Renal cortical epithelial cell (primary cell): ENCODE measurements at regions not wholly inside any gene's neighbourhood (a gene's known extent, or its start where the extent isn't known, plus 50 kb on each side); places are given as distances from the start of the nearest gene placed in this dataset.
"Not testable (repeated sequence)": the region's sequence is repeated elsewhere in the genome, so short reads cannot be mapped to it uniquely, and the experiment has no call there.

ENCODE experiments used
- DNase-seq: peaks from one replicate; pipeline ENCODE4 v3.0.0-alpha.2; 2011; ENCODE audit warnings: low read depth

DNA sequence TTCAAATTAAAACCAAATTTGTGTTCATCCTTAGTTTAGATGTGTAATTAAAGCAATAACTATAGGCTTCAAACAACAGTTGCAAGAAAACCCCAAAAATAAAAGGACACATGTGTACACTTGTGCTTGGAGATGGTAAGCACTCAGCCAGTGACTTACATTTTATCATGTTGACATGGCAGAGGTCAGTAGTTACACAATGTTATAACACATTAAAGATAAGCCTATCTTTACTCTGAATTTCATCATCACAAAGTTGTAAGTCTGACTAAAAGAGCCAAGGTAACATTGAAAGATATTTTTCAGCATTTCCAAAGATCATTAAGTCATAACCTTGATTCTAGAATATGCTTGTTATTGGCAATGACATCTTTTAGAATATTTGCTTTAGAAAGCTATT lies 98.5 kb upstream of the PNPLA4 start:
- no peak for DNase-seq

DNA sequence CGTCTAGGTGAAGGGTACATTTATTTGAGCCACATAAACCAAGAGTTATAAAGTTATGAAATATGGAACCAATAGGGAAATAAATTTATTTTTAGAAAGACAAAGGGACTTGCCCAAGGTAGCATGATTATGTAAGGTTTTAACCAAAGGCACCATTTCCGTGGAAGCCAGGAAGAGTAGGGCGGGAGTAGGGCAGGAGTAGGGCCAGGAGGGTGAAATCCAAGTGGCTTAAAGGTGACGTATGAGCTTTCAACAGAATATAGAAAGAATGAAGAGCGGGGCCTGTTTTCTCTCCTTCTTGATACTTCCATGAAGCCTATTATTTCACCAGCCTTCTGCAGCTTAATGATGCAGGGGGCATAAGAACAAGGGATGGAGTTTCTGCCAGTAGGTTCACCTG lies 91.7 kb upstream of the PNPLA4 start:
- no peak for DNase-seq

DNA sequence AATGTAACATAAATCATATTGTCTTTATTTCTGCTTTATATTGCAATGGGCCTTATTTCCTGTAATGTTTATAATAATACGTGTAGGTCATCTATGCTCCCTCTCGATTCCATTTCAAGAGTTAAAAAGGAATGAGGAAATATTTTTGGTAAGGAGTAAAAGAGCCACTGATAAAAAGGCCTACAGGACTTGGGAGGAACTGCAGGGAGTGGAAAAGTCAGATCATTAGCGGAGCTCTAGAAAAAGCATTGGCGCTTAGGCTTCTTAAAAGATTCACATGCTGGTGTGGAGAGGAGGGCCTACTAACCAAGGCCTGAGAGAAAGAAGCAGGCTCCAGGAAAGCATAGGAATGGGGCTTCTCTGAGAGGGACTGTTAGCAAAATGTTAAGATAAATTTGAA lies 82.9 kb upstream of the PNPLA4 start:
- DNase-seq = no peak

DNA sequence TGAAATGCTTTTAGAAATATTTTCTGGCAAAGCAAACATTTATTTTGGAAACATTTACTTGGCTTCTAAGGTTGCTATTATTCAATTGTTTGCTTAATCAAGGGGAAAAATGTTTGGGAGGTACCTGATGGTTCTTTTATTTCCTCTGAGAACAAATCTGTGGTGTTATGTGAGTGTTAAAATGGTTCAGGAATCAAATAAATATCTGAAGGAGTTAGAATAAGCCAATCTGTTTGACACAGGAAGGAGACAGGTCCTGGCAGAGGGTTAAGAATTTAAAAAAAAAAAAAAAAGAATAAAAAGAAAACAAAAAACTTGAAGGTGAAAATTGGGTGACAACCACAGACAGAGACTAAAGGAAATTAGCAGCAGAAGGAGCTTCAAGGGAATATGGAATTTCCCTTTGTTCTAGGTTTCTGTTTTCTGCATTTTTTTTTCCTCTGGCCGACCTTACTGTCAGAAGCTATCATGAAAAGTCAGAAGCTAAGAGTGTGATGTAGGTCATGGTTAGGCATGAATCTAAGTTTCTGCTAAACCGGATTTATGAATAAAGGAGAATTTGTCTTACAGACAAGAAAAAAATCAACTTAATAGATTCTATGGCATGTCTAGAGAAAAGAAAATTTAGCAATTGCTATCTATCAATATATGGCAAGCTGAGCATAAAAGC lies 78.6 kb upstream of the PNPLA4 start:
- DNase-seq = no peak

DNA sequence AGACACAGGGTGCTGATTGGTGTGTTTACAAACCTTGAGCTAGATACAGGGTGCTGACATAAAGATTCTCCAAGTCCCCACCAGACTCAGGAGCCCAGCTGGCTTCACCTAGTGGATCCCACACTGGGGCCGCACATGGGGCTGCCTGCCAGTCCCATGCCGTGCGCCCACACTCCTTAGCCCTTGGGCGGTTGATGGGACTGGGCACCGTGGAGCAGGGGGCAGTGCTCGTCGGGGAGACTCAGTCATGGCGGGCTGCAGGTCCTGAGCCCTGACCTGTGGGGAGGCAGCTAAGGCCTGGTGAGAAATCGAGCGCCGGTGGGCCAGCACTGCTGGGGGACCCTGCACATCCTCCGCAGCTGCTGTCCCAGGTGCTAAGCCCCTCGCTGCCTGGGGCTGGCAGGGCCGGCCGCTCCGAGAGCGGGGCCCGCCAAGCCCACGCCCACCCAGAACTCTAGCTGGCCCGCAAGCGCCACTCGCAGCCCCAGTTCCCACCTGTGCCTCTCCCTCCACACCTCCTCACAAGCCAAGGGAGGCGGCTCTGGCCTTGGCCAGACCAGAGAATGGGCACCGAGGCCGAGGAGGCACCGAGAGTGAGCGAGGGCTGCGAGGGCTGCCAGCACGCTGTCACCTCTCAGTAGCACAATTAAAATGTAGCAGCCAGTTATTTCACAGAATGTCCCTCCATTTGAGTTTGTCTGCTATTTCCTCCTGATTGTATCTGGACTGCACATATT lies 76.1 kb upstream of the PNPLA4 start:
- no peak for DNase-seq

DNA sequence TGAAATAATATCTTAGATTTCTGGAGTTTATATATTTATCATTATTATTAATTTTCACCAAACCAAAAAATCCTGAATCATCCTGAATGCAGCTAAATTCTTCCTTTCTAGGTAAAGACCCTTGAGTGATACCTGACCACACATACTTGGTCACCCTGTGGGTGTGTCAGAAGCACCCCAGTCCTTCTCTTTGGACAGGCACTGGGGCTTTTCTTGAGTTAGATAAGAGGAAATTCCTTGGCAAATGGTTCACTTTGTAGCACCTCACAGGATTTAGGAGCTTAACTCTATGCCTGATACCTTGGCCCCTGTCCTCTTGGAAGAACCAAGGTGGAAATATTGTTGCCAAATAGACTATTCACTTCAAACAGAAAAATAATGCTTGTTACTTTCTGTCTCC lies 69.6 kb upstream of the PNPLA4 start:
- DNase-seq = no peak

DNA sequence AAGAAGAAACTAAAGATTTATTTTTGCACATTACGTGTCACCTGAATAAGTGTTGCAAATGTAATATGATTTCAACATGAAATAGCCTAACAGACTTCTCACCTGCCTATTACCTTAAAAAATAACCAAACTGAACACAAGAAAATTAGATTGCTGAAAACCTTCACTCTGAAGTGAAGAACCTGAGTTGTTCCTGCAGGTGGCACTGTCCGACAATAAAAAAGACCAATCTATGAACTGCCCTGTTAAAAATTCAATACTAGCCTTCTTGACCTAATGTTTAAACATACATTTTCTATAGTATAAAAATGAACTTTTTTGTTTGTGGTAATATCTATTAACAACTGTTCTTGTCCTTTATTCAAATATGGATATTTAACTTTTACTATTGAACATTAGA lies 69.2 kb upstream of the PNPLA4 start:
- peak; percentile 28 for DNase-seq

DNA sequence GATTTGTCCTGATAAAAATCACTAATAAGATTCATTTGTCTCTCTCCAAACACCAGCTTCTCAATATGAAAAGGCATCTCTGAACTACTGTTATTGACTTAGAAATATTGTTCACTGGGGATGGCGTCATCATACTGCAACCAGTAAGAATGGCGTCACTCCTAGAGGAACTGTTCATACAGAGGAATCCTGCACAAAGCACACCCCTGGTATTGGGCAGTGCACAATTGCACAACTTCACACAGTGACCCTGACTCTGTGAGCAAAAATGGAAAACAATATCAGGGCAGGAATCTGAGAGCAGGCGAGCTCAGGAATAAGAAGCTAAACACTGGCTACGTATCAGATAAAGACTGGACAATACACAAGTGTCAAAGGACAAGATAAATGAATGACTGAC lies 66.7 kb upstream of the PNPLA4 start:
- DNase-seq = no peak

DNA sequence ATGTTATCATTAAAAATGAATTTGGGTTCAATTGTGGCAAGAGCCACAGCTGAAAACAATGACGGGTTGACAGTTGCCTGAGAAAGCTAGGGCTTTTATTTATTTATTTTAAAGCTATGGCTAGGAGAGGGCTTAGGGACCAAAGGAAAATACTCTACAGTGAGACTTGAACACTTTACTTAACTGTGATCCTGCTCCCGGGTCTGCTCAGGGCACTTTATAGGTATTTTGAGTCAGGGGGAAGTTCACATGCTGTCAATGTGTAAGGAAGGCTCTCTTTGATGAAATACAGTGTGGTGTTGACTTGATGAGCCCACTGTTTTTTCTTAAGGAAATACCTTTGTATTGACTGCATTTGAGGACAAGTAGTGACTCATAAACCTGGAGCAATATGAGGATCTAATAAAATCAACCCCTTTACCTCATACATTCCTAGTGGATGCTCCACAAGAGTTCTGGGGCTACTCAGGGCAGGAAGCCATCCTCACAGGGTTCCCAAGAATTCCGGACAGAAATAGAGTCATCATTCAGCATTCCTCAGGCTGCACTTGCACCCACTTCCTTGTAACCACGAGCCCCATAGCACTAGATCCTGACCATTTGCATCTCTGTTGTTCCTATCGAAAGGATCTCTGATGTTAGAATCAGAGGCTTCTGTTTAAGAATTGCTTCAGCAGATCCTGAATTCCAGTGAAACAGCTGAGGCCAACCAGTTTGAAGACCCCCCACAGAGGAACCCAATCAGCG lies 61.0 kb upstream of the PNPLA4 start:
- peak; percentile 36 for DNase-seq

DNA sequence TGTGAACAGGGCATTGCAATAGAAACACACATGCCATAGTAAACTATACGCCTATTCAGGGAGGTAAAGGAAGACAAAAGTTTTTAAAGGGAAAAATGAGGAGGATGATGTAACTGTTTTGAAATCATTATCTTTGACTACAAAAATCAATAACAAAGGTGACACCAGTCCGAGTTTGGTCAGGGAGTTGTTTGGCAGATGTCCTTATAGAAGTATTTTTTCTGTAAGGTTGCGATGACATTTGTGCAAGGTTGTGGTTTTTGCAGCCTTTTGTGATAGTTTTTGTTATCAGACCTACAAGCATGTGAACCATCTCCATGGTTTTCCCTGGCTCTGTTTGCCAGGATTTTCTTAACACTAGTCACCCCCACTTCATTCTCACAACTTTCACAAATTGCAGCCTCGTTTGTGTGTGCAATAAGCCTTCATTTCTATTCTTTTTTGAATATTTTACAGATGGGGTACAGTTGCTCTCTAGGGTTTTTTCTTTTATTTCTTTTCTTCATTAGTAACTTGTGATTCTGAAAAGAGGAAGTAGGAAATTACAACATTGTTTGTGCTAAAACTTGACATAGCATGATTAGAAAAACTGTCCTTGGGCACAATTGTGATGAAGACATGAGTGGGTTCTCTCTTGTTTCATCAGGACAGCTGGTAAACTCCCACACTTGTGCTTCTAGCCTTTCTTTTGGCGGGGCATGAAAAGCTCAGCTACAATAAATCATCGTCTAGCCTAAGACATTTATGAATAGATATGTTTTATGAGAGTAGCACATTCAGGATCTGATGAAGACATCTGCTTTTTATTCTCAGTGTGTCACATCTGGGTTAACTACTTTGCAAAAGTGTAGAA lies 60.2 kb upstream of the PNPLA4 start:
- no peak for DNase-seq

DNA sequence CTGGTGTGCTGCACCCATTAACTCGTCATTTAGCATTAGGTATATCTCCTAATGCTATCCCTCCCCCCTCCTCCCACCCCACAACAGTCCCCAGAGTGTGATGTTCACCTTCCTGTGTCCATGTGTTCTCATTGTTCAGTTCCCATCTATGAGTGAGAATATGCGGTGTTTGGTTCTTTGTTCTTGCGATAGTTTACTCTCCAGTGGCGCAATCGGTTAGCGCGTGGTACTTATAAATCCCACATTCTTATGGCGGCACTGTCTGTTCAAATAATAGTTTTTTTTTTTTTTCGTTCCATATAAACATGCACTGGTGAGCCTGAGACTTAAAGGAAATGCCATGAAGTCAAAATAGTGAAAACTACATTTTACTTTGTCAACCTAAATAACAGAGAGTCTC lies 59.5 kb upstream of the PNPLA4 start:
- DNase-seq = not testable (repeated sequence)

DNA sequence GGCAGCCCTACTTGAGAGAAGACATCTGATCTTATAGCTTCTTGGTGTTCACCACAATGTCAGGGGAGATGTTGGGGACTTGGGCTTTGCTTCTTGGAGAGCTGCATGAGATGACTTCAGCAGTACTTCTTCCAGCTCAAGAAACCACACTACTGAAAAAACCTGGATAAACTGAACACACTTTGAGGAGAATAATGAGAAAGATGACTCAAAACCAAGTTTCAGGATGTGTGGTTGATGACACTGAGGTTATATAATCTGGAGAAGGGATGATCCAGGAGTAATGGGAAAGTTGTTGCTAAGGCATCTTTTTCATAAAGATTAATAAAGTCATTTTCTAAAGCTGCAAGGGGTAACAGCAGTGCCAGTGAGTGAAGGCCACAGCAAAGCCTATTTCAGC lies 58.4 kb upstream of the PNPLA4 start:
- DNase-seq = peak; percentile 25

DNA sequence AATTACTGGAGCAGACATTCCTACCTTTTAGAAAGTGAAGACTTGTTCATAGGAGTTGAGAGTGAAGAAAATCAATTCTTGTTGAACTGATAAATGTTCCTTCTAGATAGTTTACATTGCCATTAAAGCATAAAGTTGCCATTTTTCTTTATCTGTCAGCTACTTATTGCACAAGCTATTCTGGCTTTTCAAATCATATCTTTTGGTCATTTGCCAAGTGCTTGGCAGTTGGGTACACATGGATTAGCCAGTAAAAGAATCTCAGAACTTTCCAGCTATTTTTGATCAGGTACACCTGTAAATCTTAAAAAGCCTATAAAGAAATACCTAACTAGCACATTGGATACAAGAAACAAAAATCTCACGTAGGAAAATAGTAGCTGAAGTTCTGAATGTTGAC lies 56.4 kb upstream of the PNPLA4 start:
- no peak for DNase-seq
